IMR-90 (cell line): ENCODE measurements at regions not wholly inside any gene's neighbourhood (a gene's known extent, or its start where the extent isn't known, plus 50 kb on each side); places are given as distances from the start of the nearest gene placed in this dataset.

ENCODE experiments used
- ATAC-seq: fragments of 200-7000 bp; cut with Tn5 transposase; 2 replicates; pipeline ENCODE4 v1.9.1; 2020; ENCODE audit warnings: low read depth, mild to moderate bottlenecking, moderate library complexity
- BruUV-seq: library from RNA; stranded (reverse); fragments of 400-500 nt; replicated peaks from 2 replicates; lab custom pipeline; 2021; lab: Mats Ljungman, UMichigan
- CTCF ChIA-PET: fragments of 300-600 bp; formaldehyde crosslinking; extraction: SDS; loops from one replicate; lab custom pipeline; 2021; ENCODE audit warnings: antibody characterized with exemption; lab: Yijun Ruan, JAX
- POLR2A ChIA-PET: fragments of 300-600 bp; sonication (Branson Sonifier 250); formaldehyde crosslinking; loops from one replicate; lab custom pipeline; 2022; ENCODE audit warnings: antibody characterized with exemption; ENCODE audit not compliant: unreplicated experiment; lab: Charles Lee
- DNase-seq: peaks from one replicate; pipeline ENCODE4 v3.0.0; 2013
- H2AFZ ChIP-seq: replicated peaks from 2 replicates; pipeline ENCODE3; 2013; ENCODE audit warnings: low read length, mild to moderate bottlenecking; ENCODE audit not compliant: poor library complexity
- H2AK5ac ChIP-seq: 2 replicates; pipeline ENCODE4 v1.6.1; 2013; ENCODE audit warnings: low read depth, low read length, inconsistent platforms
- H2AK9ac ChIP-seq: replicated peaks from 2 replicates; pipeline ENCODE3; 2013; ENCODE audit warnings: mild to moderate bottlenecking, low read depth, low read length, moderate library complexity; ENCODE audit not compliant: poor library complexity
- H2BK120ac ChIP-seq: 2 replicates; pipeline ENCODE4 v1.6.1; 2013; ENCODE audit warnings: low read depth, low read length, inconsistent platforms
- H2BK15ac ChIP-seq: 3 replicates; pipeline ENCODE4 v1.6.1; 2013; ENCODE audit warnings: low read depth, low read length, inconsistent platforms
- H2BK20ac ChIP-seq: 2 replicates; pipeline ENCODE4 v1.6.1; 2013; ENCODE audit warnings: low read depth, mild to moderate bottlenecking, inconsistent platforms, low read length, moderate library complexity
- H2BK5ac ChIP-seq: 2 replicates; pipeline ENCODE4 v1.6.1; 2013; ENCODE audit warnings: mild to moderate bottlenecking, low read depth, low read length, inconsistent platforms; ENCODE audit not compliant: poor library complexity, severe bottlenecking
- H3K14ac ChIP-seq: replicated peaks from 2 replicates; pipeline ENCODE4 v1.6.1; 2013; ENCODE audit warnings: low read depth, low read length, inconsistent platforms
- H3K18ac ChIP-seq: 2 replicates; pipeline ENCODE4 v1.6.1; 2013; ENCODE audit warnings: low read depth, low read length, control low read depth
- H3K23ac ChIP-seq: 2 replicates; pipeline ENCODE4 v1.6.1; 2013; ENCODE audit warnings: low read depth, low read length, inconsistent platforms
- H3K27ac ChIP-seq: 2 replicates; pipeline ENCODE4 v1.5.1; 2013; ENCODE audit warnings: mild to moderate bottlenecking, control low read depth, low read length; ENCODE audit not compliant: insufficient read depth
- H3K27me3 ChIP-seq: 2 replicates; pipeline ENCODE4 v1.6.1; 2013; ENCODE audit warnings: low read length; ENCODE audit not compliant: control insufficient read depth, insufficient read depth
- H3K36me3 ChIP-seq: 2 replicates; pipeline ENCODE4 v1.6.1; 2013; ENCODE audit warnings: low read length, mixed read lengths; ENCODE audit not compliant: control insufficient read depth, insufficient read depth
- H3K4ac ChIP-seq: 2 replicates; pipeline ENCODE4 v1.6.1; 2013; ENCODE audit warnings: low read depth, low read length, inconsistent platforms
- H3K4me1 ChIP-seq: 2 replicates; pipeline ENCODE4 v1.6.1; 2013; ENCODE audit warnings: low read length, mixed read lengths; ENCODE audit not compliant: control insufficient read depth, insufficient read depth
- H3K4me2 ChIP-seq: 2 replicates; pipeline ENCODE4 v1.6.1; 2013; ENCODE audit warnings: low read depth, mild to moderate bottlenecking, control low read depth, low read length, moderate library complexity
- H3K4me3 ChIP-seq: 2 replicates; pipeline ENCODE4 v1.5.1; 2013; ENCODE audit warnings: low read depth, mild to moderate bottlenecking, control low read depth, low read length, moderate library complexity; ENCODE audit not compliant: insufficient read depth
- H3K56ac ChIP-seq: 2 replicates; pipeline ENCODE4 v1.6.1; 2013; ENCODE audit warnings: low read length, inconsistent platforms; ENCODE audit not compliant: insufficient read depth; ENCODE audit errors: extremely low read depth
- H3K79me1 ChIP-seq, 2 experiments: 2 replicates each; pipeline ENCODE4 v1.6.1; 2013; ENCODE audit warnings: low read length in 2 of 2, inconsistent platforms in 1 of 2, low read depth in 1 of 2
- H3K9ac ChIP-seq: 2 replicates; pipeline ENCODE4 v1.6.1; 2013; ENCODE audit warnings: low read depth, low read length, control low read depth
- H3K9me1 ChIP-seq: 2 replicates; pipeline ENCODE4 v1.6.1; 2013; ENCODE audit warnings: low read length, inconsistent platforms; ENCODE audit not compliant: insufficient read depth
- H3K9me3 ChIP-seq: 2 replicates; pipeline ENCODE4 v1.6.1; 2013; ENCODE audit warnings: low read length; ENCODE audit not compliant: control insufficient read depth, insufficient read depth
- H4K20me1 ChIP-seq: 2 replicates; pipeline ENCODE4 v1.6.1; 2013; ENCODE audit warnings: low read length, inconsistent platforms; ENCODE audit not compliant: insufficient read depth
- H4K5ac ChIP-seq: 2 replicates; pipeline ENCODE4 v1.6.1; 2013; ENCODE audit warnings: mild to moderate bottlenecking, low read depth, low read length, control low read depth
- H4K8ac ChIP-seq, 2 experiments: 2 replicates each; pipeline ENCODE4 v1.6.1; 2013; ENCODE audit warnings: low read depth in 2 of 2, low read length in 2 of 2, control low read depth in 1 of 2, inconsistent platforms in 1 of 2
- H4K91ac ChIP-seq: 2 replicates; pipeline ENCODE4 v1.6.1; 2013; ENCODE audit warnings: low read depth, low read length, inconsistent platforms; ENCODE audit not compliant: insufficient read depth
- BHLHE40 ChIP-seq: fragments of 150-350 bp; IDR thresholded peaks from 2 replicates; pipeline ENCODE4 v1.6.1; 2016; ENCODE audit warnings: mild to moderate bottlenecking, low read depth, low read length
- CEBPB ChIP-seq: IDR thresholded peaks from 2 replicates; pipeline ENCODE4 v1.6.1; 2012; ENCODE audit warnings: low read depth, low read length, improper control_type of control experiment
- CHD1 ChIP-seq: IDR thresholded peaks from 2 replicates; pipeline ENCODE4 v1.6.1; 2012; ENCODE audit warnings: low read depth, low read length, improper control_type of control experiment
- ELK1 ChIP-seq: fragments of 150-350 bp; IDR thresholded peaks from 2 replicates; pipeline ENCODE4 v1.6.1; 2016; ENCODE audit warnings: low read depth, mild to moderate bottlenecking, low read length, moderate library complexity, borderline replicate concordance
- MAZ ChIP-seq: IDR thresholded peaks from 2 replicates; pipeline ENCODE4 v1.6.1; 2012; ENCODE audit warnings: low read depth, mild to moderate bottlenecking, low read length, improper control_type of control experiment, moderate library complexity, borderline replicate concordance
- MXI1 ChIP-seq: IDR thresholded peaks from 2 replicates; pipeline ENCODE4 v1.6.1; 2012; ENCODE audit warnings: low read depth, mild to moderate bottlenecking, low read length, moderate library complexity, borderline replicate concordance
- NFE2L2 ChIP-seq: fragments of 150-350 bp; IDR thresholded peaks from 2 replicates; pipeline ENCODE4 v1.6.1; 2016; ENCODE audit warnings: low read depth, mild to moderate bottlenecking, low read length
- POLR2A ChIP-seq: IDR thresholded peaks from 2 replicates; pipeline ENCODE4 v1.6.1; 2012; ENCODE audit warnings: mild to moderate bottlenecking, low read depth, low read length
- RAD21 ChIP-seq: IDR thresholded peaks from 2 replicates; pipeline ENCODE4 v1.6.1; 2012; ENCODE audit warnings: low read length, improper control_type of control experiment
- RCOR1 ChIP-seq: IDR thresholded peaks from 2 replicates; pipeline ENCODE4 v1.6.1; 2012; ENCODE audit warnings: mild to moderate bottlenecking, low read length, improper control_type of control experiment; ENCODE audit not compliant: insufficient replicate concordance
- RFX5 ChIP-seq: IDR thresholded peaks from 2 replicates; pipeline ENCODE4 v1.8.0; 2012; ENCODE audit warnings: low read depth, mild to moderate bottlenecking, low read length, moderate library complexity
- SMC3 ChIP-seq: fragments of 150-350 bp; IDR thresholded peaks from 2 replicates; pipeline ENCODE4 v1.6.1; 2016; ENCODE audit warnings: low read depth, mild to moderate bottlenecking, antibody characterized with exemption, low read length, moderate library complexity
- USF2 ChIP-seq: fragments of 150-350 bp; IDR thresholded peaks from 2 replicates; pipeline ENCODE4 v1.6.1; 2017; ENCODE audit warnings: mild to moderate bottlenecking, antibody characterized with exemption, low read length, low read depth
- dilution Hi-C: fragments of 300-500 bp; cut with HindIII; formaldehyde crosslinking; loops from one replicate; pipeline ENCODE4 v1.14.3; 2018; ENCODE audit warnings: low sequenced_read_pairs; ENCODE audit not compliant: unreplicated experiment
- in situ Hi-C: fragments of 300-500 bp; cut with MboI; formaldehyde crosslinking; loops from 3 replicates; pipeline ENCODE4 v1.14.3; 2019; ENCODE audit warnings: low sequenced_read_pairs, inconsistent platforms, mixed read lengths
- intact Hi-C: fragments of 100-400 bp; cut with micrococcal nuclease; formaldehyde crosslinking; loops from 2 replicates; pipeline ENCODE4 v1.10.0; 2022

GRCh38 chr3:144818973-144819372, 847.4 kb downstream of the DIPK2A start:
- H3K9me3 ChIP-seq = no peaks in the 10 kb centered on the region
- no peak overlapping the region for H3K9ac ChIP-seq
- no peak overlapping the region for H3K4me2 ChIP-seq
- no peak overlapping the region for H3K4me3 ChIP-seq
- no peak overlapping the region for H3K4ac ChIP-seq
- dilution Hi-C loops (no loop called here), in situ Hi-C loops (no loop called here), intact Hi-C loops (no loop called here)
- H3K27me3 ChIP-seq = no peaks in the 10 kb centered on the region
- TF ChIP-seq CHD1 (no peak), MXI1 (no peak), ELK1 (no peak), BHLHE40 (no peak), RFX5 (no peak), USF2 (no peak), RAD21 (no peak), RCOR1 (no peak), SMC3 (no peak), POLR2A (no peak), MAZ (no peak), CEBPB (no peak), NFE2L2 (no peak)
- no peaks in the 10 kb centered on the region for H3K4me1 ChIP-seq
- ChIA-PET POLR2A (no interaction called here), CTCF (no interaction called here)
- no peak overlapping the region for H3K56ac ChIP-seq
- H3K9me1 ChIP-seq = no peaks in the 10 kb centered on the region
- no peak overlapping the region for H2AK9ac ChIP-seq
- no peaks in the 10 kb centered on the region for H4K20me1 ChIP-seq
- no peak overlapping the region for H3K18ac ChIP-seq
- H3K14ac ChIP-seq = no peak overlapping the region
- H2BK120ac ChIP-seq = no peak overlapping the region
- no peak overlapping the region for H2BK5ac ChIP-seq
- no peaks in the 10 kb centered on the region for H3K79me1 ChIP-seq
- ATAC-seq = no peak
- H2AK5ac ChIP-seq = no peak overlapping the region
- no TSS peak for BruUV-seq
- no peaks in the 10 kb centered on the region for H3K36me3 ChIP-seq
- no peak overlapping the region for H3K23ac ChIP-seq
- no peak overlapping the region for H3K27ac ChIP-seq
- no peak overlapping the region for H4K5ac ChIP-seq
- H4K8ac ChIP-seq = no peak overlapping the region
- H2BK15ac ChIP-seq = no peak overlapping the region
- H2AFZ ChIP-seq = no peak overlapping the region
- no peak for DNase-seq
- H4K91ac ChIP-seq = no peak overlapping the region
- H2BK20ac ChIP-seq = no peak overlapping the region
